SK-N-SH (cell line): ENCODE measurements at regions not wholly inside any gene's neighbourhood (a gene's known extent, or its start where the extent isn't known, plus 50 kb on each side); places are given as distances from the start of the nearest gene placed in this dataset.
A peak's percentile ranks its signal among the peaks of the same experiment; 100 is the strongest.

Experiments used
- CTCF ChIA-PET: fragments of 300-600, 350-600 bp; formaldehyde crosslinking; extraction: SDS; loops from one replicate; lab custom pipeline; 2021; lab: Yijun Ruan, JAX
- POLR2A ChIA-PET: fragments of 350-600 bp; sonication (Branson Sonifier 250); formaldehyde crosslinking; extraction: SDS; loops from one replicate; lab custom pipeline; 2020; ENCODE audit warnings: antibody characterized with exemption, inconsistent platforms; lab: Yijun Ruan, JAX
- DNase-seq: peaks from one replicate; pipeline ENCODE4 v3.0.0; 2012
- H2AFZ ChIP-seq: fragments of 200-600 bp; sonication (generic); 2 replicates; pipeline ENCODE4 v1.8.1; 2016; ENCODE audit warnings: antibody characterized with exemption, mild to moderate bottlenecking, low read depth
- H3F3A ChIP-seq: fragments of 200-600 bp; sonication (generic); replicated peaks from 2 replicates; pipeline ENCODE3; 2016; ENCODE audit warnings: antibody characterized with exemption, mild to moderate bottlenecking; ENCODE audit not compliant: insufficient read depth
- H3K27ac ChIP-seq, 2 experiments: fragments of 200-500 bp in 1 of 2; fragments of 200-600 bp in 1 of 2; sonication (Bioruptor generic) in 1 of 2; sonication (generic), shearing (Covaris generic) in 1 of 2; 2 replicates each; pipeline versions ENCODE4 v1.5.1 to v1.6.1; 2014 to 2016; ENCODE audit warnings: low read depth in 2 of 2, inconsistent platforms in 1 of 2, low read length in 1 of 2, mild to moderate bottlenecking in 1 of 2, mixed read lengths in 1 of 2
- H3K27me3 ChIP-seq: fragments of 200-600 bp; sonication (generic), shearing (Covaris generic); 2 replicates; pipeline ENCODE4 v1.6.1; 2016; ENCODE audit warnings: mixed run types; ENCODE audit not compliant: insufficient read depth
- H3K36me3 ChIP-seq, 2 experiments: fragments of 200-500 bp in 1 of 2; fragments of 200-600 bp in 1 of 2; sonication (Bioruptor generic) in 1 of 2; sonication (generic) in 1 of 2; replicated peaks in 1 of 2; 2 replicates each; pipeline versions ENCODE3 to v1.5.1; 2014 to 2016; ENCODE audit warnings: low read length in 1 of 2, mild to moderate bottlenecking in 1 of 2; ENCODE audit not compliant: insufficient read depth in 2 of 2, control insufficient read depth in 1 of 2
- H3K4me1 ChIP-seq, 2 experiments: fragments of 200-500 bp in 1 of 2; fragments of 200-600 bp in 1 of 2; sonication (Bioruptor generic) in 1 of 2; sonication (generic), shearing (Covaris generic) in 1 of 2; 2 replicates each; pipeline versions ENCODE4 v1.5.1 to v1.6.1; 2014 to 2016; ENCODE audit warnings: low read depth in 1 of 2, low read length in 1 of 2, mixed run types in 1 of 2; ENCODE audit not compliant: insufficient read depth in 2 of 2, control insufficient read depth in 1 of 2
- H3K4me2 ChIP-seq: fragments of 200-600 bp; sonication (generic), shearing (Covaris generic); 2 replicates; pipeline ENCODE4 v1.6.1; 2017; ENCODE audit warnings: mixed run types
- H3K4me3 ChIP-seq, 2 experiments: fragments of 200-500 bp in 1 of 2; fragments of 200-600 bp in 1 of 2; sonication (Bioruptor generic) in 1 of 2; sonication (generic), shearing (Covaris generic) in 1 of 2; 2 replicates each; pipeline versions ENCODE4 v1.5.1 to v1.8.1; 2014 to 2016; ENCODE audit warnings: low read depth in 2 of 2, inconsistent platforms in 1 of 2, low read length in 1 of 2, mild to moderate bottlenecking in 1 of 2, mixed read lengths in 1 of 2, moderate library complexity in 1 of 2
- H3K79me2 ChIP-seq: fragments of 200-600 bp; sonication (generic); 2 replicates; pipeline ENCODE4 v1.8.1; 2017; ENCODE audit warnings: mild to moderate bottlenecking; ENCODE audit not compliant: insufficient read depth
- H3K9ac ChIP-seq: fragments of 200-600 bp; sonication (generic); 2 replicates; pipeline ENCODE4 v1.6.1; 2017; ENCODE audit warnings: mixed run types
- H3K9me2 ChIP-seq: fragments of 200-600 bp; sonication (generic); 2 replicates; pipeline ENCODE4 v1.6.1; 2017; ENCODE audit warnings: mixed run types
- H3K9me3 ChIP-seq: fragments of 200-600 bp; sonication (generic); 2 replicates; pipeline ENCODE4 v1.6.1; 2017; ENCODE audit warnings: mixed run types, mild to moderate bottlenecking, moderate library complexity
- H4K20me1 ChIP-seq: fragments of 200-600 bp; sonication (generic); 2 replicates; pipeline ENCODE4 v1.6.1; 2017; ENCODE audit warnings: mild to moderate bottlenecking, mixed run types; ENCODE audit not compliant: insufficient read depth
- ELF1 ChIP-seq: IDR thresholded peaks from 2 replicates; pipeline ENCODE4 v1.4.0; 2012
- EP300 ChIP-seq, 2 experiments: IDR thresholded peaks; 2 replicates each; pipeline versions ENCODE4 v1.4.0 to v1.6.1; 2012; ENCODE audit warnings: borderline replicate concordance in 1 of 2, low read depth in 1 of 2, low read length in 1 of 2
- FOXJ3 ChIP-seq: sonication (generic); formaldehyde crosslinking; IDR thresholded peaks from 2 replicates; pipeline ENCODE4 v1.5.1; 2020; ENCODE audit warnings: mild to moderate bottlenecking, missing genetic modification reagents
- FOXM1 ChIP-seq: IDR thresholded peaks from 2 replicates; pipeline ENCODE4 v1.4.0; 2012; ENCODE audit warnings: low read depth, mild to moderate bottlenecking
- GABPA ChIP-seq: IDR thresholded peaks from 2 replicates; pipeline ENCODE4 v1.4.0; 2012; ENCODE audit warnings: low read depth, mild to moderate bottlenecking
- GATA2 ChIP-seq: sonication (generic); formaldehyde crosslinking; IDR thresholded peaks from 2 replicates; pipeline ENCODE4 v1.5.0; 2020; ENCODE audit warnings: mild to moderate bottlenecking, missing genetic modification reagents
- JUND ChIP-seq: IDR thresholded peaks from 2 replicates; pipeline ENCODE4 v1.4.0; 2012
- MEF2A ChIP-seq: IDR thresholded peaks from 2 replicates; pipeline ENCODE4 v1.4.0; 2012; ENCODE audit warnings: low read depth, borderline replicate concordance
- NRF1 ChIP-seq: IDR thresholded peaks from 2 replicates; pipeline ENCODE4 v1.6.1; 2012; ENCODE audit warnings: low read depth, mild to moderate bottlenecking, low read length
- PBX3 ChIP-seq: IDR thresholded peaks from 2 replicates; pipeline ENCODE4; 2012
- POLR2AphosphoS5 ChIP-seq: IDR thresholded peaks from 2 replicates; pipeline ENCODE4 v1.6.1; 2012; ENCODE audit warnings: low read depth, low read length
- RAD21 ChIP-seq: IDR thresholded peaks from 2 replicates; pipeline ENCODE4 v1.6.1; 2012; ENCODE audit warnings: mild to moderate bottlenecking, low read length
- REST ChIP-seq: IDR thresholded peaks from 2 replicates; pipeline ENCODE4 v1.6.1; 2012; ENCODE audit warnings: mild to moderate bottlenecking, low read depth, low read length, moderate library complexity
- SIN3A ChIP-seq: IDR thresholded peaks from 2 replicates; pipeline ENCODE4 v1.6.1; 2012; ENCODE audit warnings: low read depth, mild to moderate bottlenecking, low read length, moderate library complexity, borderline replicate concordance
- TCF12 ChIP-seq: IDR thresholded peaks from 2 replicates; pipeline ENCODE4 v1.4.0; 2012
- YY1 ChIP-seq: IDR thresholded peaks from 2 replicates; pipeline ENCODE4 v1.4.0; 2012; ENCODE audit warnings: low read depth, mild to moderate bottlenecking
- WGBS: methylation state at CpG from one replicate; pipeline ENCODE4 v1.1.6; 2017; ENCODE audit warnings: low lambda C conversion rate; 5-methylcytosine and 5-hydroxymethylcytosine counted together
- TF ChIP-seq, protein P1 (sequence below): fragments of 200-600 bp; sonication (generic); IDR thresholded peaks from 2 replicates; pipeline ENCODE4 v1.6.1; 2017; ENCODE audit warnings: antibody characterized with exemption, mild to moderate bottlenecking, moderate library complexity
- TF ChIP-seq, protein P2 (sequence below): IDR thresholded peaks from 2 replicates; pipeline ENCODE4 v1.4.0; 2012; ENCODE audit warnings: low read depth, borderline replicate concordance

DNA sequence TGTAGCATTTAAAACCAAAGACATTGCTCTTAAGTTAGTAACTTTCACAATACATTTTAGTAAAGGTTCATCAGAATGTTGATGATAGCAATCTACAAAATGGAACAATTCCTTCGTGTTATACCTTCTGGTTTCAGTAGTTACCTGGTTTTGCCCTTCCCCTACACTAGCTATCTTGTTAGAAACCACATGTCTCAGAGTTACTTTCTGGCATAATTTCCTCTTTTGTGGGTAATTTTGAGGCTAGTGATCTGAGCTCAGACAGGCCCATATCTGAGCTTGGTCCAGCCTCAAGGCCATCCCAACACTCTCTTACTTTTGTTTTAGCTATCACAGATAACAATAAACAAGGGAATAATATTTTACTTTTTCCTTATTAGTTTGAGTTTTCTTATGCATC lies 196.9 kb downstream of the KITLG start (continued):
- TF ChIP-seq, protein P1, sequence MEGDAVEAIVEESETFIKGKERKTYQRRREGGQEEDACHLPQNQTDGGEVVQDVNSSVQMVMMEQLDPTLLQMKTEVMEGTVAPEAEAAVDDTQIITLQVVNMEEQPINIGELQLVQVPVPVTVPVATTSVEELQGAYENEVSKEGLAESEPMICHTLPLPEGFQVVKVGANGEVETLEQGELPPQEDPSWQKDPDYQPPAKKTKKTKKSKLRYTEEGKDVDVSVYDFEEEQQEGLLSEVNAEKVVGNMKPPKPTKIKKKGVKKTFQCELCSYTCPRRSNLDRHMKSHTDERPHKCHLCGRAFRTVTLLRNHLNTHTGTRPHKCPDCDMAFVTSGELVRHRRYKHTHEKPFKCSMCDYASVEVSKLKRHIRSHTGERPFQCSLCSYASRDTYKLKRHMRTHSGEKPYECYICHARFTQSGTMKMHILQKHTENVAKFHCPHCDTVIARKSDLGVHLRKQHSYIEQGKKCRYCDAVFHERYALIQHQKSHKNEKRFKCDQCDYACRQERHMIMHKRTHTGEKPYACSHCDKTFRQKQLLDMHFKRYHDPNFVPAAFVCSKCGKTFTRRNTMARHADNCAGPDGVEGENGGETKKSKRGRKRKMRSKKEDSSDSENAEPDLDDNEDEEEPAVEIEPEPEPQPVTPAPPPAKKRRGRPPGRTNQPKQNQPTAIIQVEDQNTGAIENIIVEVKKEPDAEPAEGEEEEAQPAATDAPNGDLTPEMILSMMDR, result no peak
- TF ChIP-seq ELF1 (no peak), NRF1 (no peak), POLR2AphosphoS5 (no peak), GABPA (no peak), GATA2 (CRISPR knock-in tag) (no peak), RAD21 (no peak), FOXJ3 (CRISPR knock-in tag) (no peak), JUND (no peak), SIN3A (no peak), EP300 (IDR thresholded peaks at IDR 0.05; ENCODE audit: borderline replicate concordance in 1 of 2, low read depth in 1 of 2, low read length in 1 of 2) (no peak), PBX3 (no peak)

DNA sequence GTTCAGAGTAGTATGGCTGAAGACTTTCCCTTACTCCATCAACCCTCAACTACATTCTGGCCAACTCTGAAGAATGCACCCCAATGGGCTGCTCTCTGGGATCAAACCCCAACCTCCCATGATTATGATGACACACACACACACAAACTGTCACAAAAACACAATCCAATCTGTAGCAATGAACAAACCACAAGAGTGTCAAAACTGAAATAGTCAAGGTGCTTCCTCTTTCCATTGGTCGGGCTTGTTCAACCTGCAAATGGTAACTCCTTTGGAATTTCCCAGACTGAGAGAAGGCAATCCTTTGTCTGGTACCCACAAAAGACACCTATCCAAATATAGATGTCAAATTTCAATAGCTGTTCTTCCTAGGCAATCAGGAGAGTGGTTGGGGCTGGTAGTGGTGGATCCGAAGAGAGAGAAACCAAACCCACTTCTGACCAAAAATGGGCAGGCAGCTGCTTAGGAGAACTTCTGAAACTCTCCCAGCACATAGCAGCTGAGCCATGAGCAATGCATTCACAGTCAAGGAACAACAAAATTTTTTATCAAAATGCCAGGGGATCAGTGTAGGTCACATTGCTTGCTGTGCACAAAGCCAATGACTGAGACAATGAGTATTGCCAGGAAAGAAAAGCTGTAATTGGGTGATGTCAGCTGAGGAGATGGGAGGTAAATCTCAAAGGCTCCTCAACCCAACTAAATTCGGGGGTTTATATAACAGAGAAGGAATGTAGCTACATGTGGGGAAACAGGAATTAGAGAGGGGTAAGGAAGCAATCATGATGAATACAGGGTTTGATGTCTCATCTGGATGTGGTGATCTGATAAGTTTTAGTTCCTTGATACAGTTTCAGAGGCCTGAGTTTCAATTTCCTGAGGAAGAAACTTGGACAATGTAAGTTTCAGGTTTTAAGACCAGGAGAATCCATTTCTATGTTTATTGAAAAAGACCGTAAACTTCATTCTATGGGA lies 191.4 kb downstream of the KITLG start:
- Histone ChIP-seq H3K36me3 (peaks cover 0 to 16% of the 10 kb centered on the region in 2 experiments), H3K79me2 (peaks cover 55% of the 10 kb centered on the region), H3K27me3 (no peaks in the 10 kb centered on the region), H3K9me3 (peaks cover 3% of the 10 kb centered on the region; the same call in 1 of the 2 replicates), H3F3A (peaks cover 6% of the 10 kb centered on the region), H3K4me2 (no peak overlapping the region; the same call in 1 of the 2 replicates), H3K4me1 (peaks cover 0 to 8% of the 10 kb centered on the region in 2 experiments; a peak in 2 of 4 replicates), H2AFZ (no peak overlapping the region), H3K9me2 (no peaks in the 10 kb centered on the region), H3K9ac (no peak overlapping the region), H4K20me1 (no peaks in the 10 kb centered on the region), H3K4me3 (peak overlapping the region in 1 of 2 experiments; percentile 30; a peak in 1 of 4 replicates), H3K27ac (peak overlapping the region in 1 of 2 experiments; percentile 35; a peak in 1 of 4 replicates)
- no peak for DNase-seq
- ChIA-PET CTCF (no interaction called here), POLR2A (no interaction called here)
- TF ChIP-seq YY1, result no peak
- TF ChIP-seq GABPA, result no peak
- peak in 1 of 2 experiments; percentile 18; a peak in 1 of 4 replicates for TF ChIP-seq EP300 (IDR thresholded peaks at IDR 0.05; ENCODE audit: borderline replicate concordance in 1 of 2, low read depth in 1 of 2, low read length in 1 of 2)
- TF ChIP-seq TCF12, result peak; percentile 49
- peak; percentile 26; the same call in 1 of the 2 replicates for TF ChIP-seq PBX3
- TF ChIP-seq, protein P2, sequence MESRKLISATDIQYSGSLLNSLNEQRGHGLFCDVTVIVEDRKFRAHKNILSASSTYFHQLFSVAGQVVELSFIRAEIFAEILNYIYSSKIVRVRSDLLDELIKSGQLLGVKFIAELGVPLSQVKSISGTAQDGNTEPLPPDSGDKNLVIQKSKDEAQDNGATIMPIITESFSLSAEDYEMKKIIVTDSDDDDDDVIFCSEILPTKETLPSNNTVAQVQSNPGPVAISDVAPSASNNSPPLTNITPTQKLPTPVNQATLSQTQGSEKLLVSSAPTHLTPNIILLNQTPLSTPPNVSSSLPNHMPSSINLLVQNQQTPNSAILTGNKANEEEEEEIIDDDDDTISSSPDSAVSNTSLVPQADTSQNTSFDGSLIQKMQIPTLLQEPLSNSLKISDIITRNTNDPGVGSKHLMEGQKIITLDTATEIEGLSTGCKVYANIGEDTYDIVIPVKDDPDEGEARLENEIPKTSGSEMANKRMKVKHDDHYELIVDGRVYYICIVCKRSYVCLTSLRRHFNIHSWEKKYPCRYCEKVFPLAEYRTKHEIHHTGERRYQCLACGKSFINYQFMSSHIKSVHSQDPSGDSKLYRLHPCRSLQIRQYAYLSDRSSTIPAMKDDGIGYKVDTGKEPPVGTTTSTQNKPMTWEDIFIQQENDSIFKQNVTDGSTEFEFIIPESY, result no peak
- TF ChIP-seq REST, result no peak
- no peak for TF ChIP-seq FOXM1
- no peak for TF ChIP-seq MEF2A
- no peak for TF ChIP-seq NRF1
- 93% methylated on average over 4 of the region's 4 CpGs for WGBS
